ENCODE measurements at regions not wholly inside any gene's neighbourhood (a gene's known extent, or its start where the extent isn't known, plus 50 kb on each side); places are given as distances from the start of the nearest gene placed in this dataset.

- no peak for DNase-seq (ENCODE audit: low spot score)
Measured at GRCh38 chr1:231108516-231109302, 53.1 kb upstream of the TRIM67 start.

DNA sequence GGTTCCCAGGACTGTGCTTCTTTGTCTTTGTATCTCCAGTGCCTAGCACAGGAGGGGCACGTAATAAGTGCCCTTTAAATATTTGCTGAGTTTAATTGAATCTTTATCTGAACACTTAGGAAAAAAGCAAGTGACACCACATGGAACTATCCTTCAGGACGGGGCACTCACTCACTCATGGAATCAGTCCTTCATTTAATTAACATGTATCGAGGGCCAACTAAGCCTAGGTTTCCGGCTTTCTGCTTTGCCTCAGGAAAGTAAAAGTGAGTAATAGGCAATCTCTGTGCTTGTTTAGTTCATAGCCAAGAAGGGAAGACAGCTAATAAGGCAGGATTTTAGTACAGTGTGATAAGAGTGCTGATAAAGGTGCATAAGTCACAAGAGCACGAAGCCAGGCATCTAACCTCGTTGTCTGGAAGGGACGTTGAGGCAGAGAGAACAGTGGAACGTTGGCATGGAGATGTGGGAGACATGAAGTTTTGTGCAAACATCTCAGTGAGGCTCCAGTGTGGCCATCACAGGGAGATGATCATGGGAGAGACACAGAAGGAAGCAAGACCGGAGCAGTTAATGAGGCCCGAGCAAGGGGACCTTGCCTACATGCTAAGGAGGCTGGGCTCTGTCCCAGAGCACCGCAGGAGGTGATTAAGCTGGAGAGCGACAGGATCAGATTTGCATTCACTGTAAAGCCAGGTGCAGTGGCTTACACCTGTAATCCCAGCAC is 54.1 kb upstream of the TRIM67 start:
- DNase-seq (ENCODE audit: low spot score) = no peak

DNA sequence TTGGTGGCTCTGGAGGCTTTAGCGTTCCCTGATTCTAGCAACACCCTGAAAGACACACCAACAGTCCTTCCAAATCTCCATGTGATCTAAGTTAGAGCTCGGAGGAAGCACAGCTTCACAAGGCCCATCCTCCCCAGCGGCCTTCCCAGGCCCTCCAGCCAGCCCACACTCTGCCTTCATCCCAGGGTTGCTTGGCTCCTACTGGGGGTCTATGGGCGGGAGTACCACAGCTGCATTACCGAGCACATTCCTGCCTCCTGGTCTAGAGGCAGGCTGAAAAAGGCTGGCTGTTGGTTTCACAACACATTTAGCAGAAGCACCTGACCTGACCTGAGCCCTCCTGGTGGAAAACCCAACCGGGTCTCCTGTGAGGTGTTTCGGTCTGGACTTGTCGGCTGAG is 54.7 kb upstream of the TRIM67 start:
- no peak for DNase-seq (ENCODE audit: low spot score)

GRCh38 chr1:231106347-231106746 is 55.5 kb upstream of the TRIM67 start:
- no peak for DNase-seq (ENCODE audit: low spot score)

GRCh38 chr1:231104917-231105316 is 56.9 kb upstream of the TRIM67 start:
- DNase-seq (ENCODE audit: low spot score) = no peak

DNA sequence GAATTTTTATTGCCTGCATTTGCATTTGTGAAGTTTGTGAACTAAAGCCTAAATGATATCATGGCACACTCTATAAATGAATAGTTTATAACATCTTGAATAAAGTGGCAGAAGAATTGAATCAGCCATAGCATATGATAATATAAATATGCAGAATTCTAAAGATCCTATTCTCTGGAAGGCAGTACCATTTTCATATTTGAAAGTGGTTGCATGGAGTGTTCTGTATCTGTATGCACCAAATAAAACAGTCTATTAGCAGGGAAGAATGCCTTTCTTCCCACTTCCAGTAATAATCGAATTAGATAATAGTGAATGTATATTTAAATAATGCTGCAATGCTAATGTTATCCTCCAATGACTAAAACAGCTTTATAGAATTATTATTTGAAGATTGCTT is 57.9 kb upstream of the TRIM67 start:
- no peak for DNase-seq (ENCODE audit: low spot score)

GRCh38 chr1:231099996-231100767 is 60.1 kb upstream of the FAM89A start:
- no peak for DNase-seq (ENCODE audit: low spot score)

DNA sequence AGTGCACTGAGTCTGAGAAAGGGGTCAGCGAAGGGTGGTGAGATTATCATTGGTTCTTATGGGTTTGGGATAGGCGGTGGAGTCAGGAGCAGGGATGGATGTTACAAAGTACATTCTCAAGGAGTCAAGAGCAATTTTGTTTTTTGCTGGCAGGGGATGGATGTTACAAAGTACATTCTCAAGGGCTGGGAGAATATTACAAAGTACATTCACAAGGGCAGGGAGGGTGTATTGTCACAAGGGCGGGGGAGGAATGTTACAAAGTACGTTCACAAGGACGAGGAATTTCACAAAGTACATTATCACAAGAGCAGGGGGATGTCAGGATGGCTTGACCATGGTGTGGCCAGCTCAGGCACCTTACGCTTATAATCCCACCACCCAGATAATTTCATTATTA is 59.3 kb upstream of the FAM89A start:
- DNase-seq (ENCODE audit: low spot score) = no peak

DNA sequence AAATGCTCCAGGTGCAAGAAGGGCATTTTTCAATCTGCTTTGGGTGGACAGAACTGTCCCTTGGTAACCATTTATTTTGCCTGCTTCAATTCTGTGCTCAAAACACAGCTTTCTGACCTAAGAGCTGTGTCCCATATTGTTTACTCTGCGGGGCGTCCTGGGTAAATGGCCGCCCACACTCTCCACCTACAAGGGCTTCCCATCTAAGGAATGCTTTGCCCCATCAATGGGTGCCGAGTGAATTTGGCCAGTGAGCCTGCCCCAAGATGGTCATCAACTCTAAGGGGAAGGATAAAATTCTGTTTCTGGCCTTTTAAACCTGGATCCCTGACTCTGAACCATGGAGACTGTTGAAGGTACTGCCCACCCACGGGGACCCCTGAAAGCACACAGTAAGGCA is 55.5 kb upstream of the FAM89A start:
- no peak for DNase-seq (ENCODE audit: low spot score)

GRCh38 chr1:231094421-231094820 is 54.4 kb upstream of the FAM89A start:
- no peak for DNase-seq (ENCODE audit: low spot score)

- DNase-seq (ENCODE audit: low spot score) = peak; percentile 55
Measured at GRCh38 chr1:231093156-231093922, 53.3 kb upstream of the FAM89A start.

- DNase-seq (ENCODE audit: low spot score) = no peak
Measured at GRCh38 chr1:231092380-231092779, 52.3 kb upstream of the FAM89A start.

GRCh38 chr1:231091831-231092301 is 51.8 kb upstream of the FAM89A start:
- peak; percentile 66 for DNase-seq (ENCODE audit: low spot score)

GRCh38 chr1:231091415-231091814 is 51.4 kb upstream of the FAM89A start:
- no peak for DNase-seq (ENCODE audit: low spot score)
